ENCODE measurements at regions not wholly inside any gene's neighbourhood (a gene's known extent, or its start where the extent isn't known, plus 50 kb on each side); places are given as distances from the start of the nearest gene placed in this dataset.

DNA sequence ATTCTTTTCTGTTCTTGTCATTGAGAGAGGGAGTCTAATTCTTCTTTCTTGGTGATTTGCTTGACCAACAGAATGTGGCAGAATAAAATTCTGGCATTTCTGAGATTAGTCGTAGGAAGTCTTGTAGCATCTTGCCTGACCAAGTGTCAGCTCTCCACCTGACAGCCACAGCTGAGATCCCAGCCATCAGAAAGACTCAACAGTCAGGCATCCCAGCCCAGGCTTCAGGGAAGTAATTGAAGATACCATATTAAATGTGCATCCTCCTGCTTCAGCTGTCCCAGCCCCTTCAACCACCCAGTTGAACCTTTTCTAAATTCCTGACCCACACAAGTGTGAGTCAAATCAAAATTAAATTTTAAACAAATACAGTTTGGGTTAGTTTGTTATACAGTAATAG is 208.3 kb downstream of the PIK3C3 start:
- TF ChIP-seq EZH2 (IDR thresholded peaks at IDR 0.05; ENCODE audit: insufficient read depth, poor library complexity, severe bottlenecking): no peak
- no peak for TF ChIP-seq EZH2phosphoT487 (IDR thresholded peaks at IDR 0.05; ENCODE audit: insufficient read depth, low read depth)
